HepG2 (cell line): ENCODE measurements at regions not wholly inside any gene's neighbourhood (a gene's known extent, or its start where the extent isn't known, plus 50 kb on each side); places are given as distances from the start of the nearest gene placed in this dataset.

Experiments
- ATAC-seq: fragments of 200-7000 bp; cut with Tn5 transposase; 3 replicates; pipeline ENCODE4 v1.9.1; 2020; ENCODE audit warnings: mild to moderate bottlenecking, moderate library complexity
- BruUV-seq: library from RNA; stranded (reverse); fragments of 400-500 nt; replicated peaks from 2 replicates; lab custom pipeline; 2021; lab: Mats Ljungman, UMichigan
- CTCF ChIA-PET: fragments of 300-600 bp; formaldehyde crosslinking; extraction: SDS; loops from one replicate; lab custom pipeline; 2021; ENCODE audit warnings: low total read pairs, inconsistent platforms, low intra/inter-chr PET ratio; lab: Yijun Ruan, JAX
- POLR2A ChIA-PET: fragments of 350-600 bp; sonication (Branson Sonifier 250); formaldehyde crosslinking; loops from one replicate; lab custom pipeline; 2020; ENCODE audit warnings: antibody characterized with exemption, inconsistent platforms; lab: Yijun Ruan, JAX
- DNase-seq: peaks from one replicate; pipeline ENCODE4 v3.0.0-alpha.2; 2015; ENCODE audit warnings: low spot score
- FAIRE-seq: peaks from 3 replicates; lab custom pipeline; 2011; peaks lifted over from hg19 to GRCh38; lab: Jason Lieb, UNC
- H2AFZ ChIP-seq: one replicate; pipeline ENCODE4 v1.6.1; 2011; ENCODE audit warnings: low read length, inconsistent platforms
- H3K27ac ChIP-seq: fragments of 300-600 bp; 3 replicates; pipeline ENCODE4 v1.8.0; 2011; ENCODE audit warnings: mixed run types, mild to moderate bottlenecking, mixed read lengths, low read length, inconsistent platforms; ENCODE audit not compliant: insufficient read depth; ENCODE audit errors: extremely low read length
- H3K27me3 ChIP-seq, 2 experiments: fragments of 200-600 bp in 1 of 2; 2 replicates in 1 of 2; 3 replicates in 1 of 2; pipeline versions ENCODE4 v1.6.0 to v1.8.0; 2011; ENCODE audit warnings: low read length in 2 of 2, mild to moderate bottlenecking in 2 of 2, moderate library complexity in 2 of 2, inconsistent platforms in 1 of 2; ENCODE audit not compliant: insufficient read depth in 2 of 2, control insufficient read depth in 1 of 2
- H3K36me3 ChIP-seq, 2 experiments: fragments of 200-600 bp in 1 of 2; replicated peaks in 1 of 2; 2 replicates in 1 of 2; 3 replicates in 1 of 2; pipeline versions ENCODE4 v1.5.1 to v1.8.0; 2011; ENCODE audit warnings: low read length in 2 of 2, inconsistent platforms in 1 of 2; ENCODE audit not compliant: insufficient read depth in 2 of 2, control insufficient read depth in 1 of 2
- H3K4me1 ChIP-seq: 2 replicates; pipeline ENCODE4 v1.5.1; 2012; ENCODE audit warnings: low read length, inconsistent platforms; ENCODE audit not compliant: insufficient read depth
- H3K4me2 ChIP-seq: 2 replicates; pipeline ENCODE4 v1.6.0; 2011; ENCODE audit warnings: low read depth, low read length, inconsistent platforms
- H3K4me3 ChIP-seq, 3 experiments: fragments of 200-600 bp in 1 of 3; sonication (generic), shearing (Covaris generic) in 1 of 3; replicated peaks in 1 of 3; 2 replicates each; pipeline ENCODE4 v1.5.1; 2011 to 2016; ENCODE audit warnings: low read length in 3 of 3, inconsistent platforms in 2 of 3, low read depth in 2 of 3, mild to moderate bottlenecking in 2 of 3, control low read depth in 1 of 3, mixed read lengths in 1 of 3; ENCODE audit not compliant: insufficient read depth in 1 of 3
- H3K79me2 ChIP-seq: one replicate; pipeline ENCODE4 v1.6.1; 2011; ENCODE audit warnings: low read length, inconsistent platforms; ENCODE audit not compliant: insufficient read depth
- H3K9ac ChIP-seq: 2 replicates; pipeline ENCODE4 v1.6.0; 2011; ENCODE audit warnings: mild to moderate bottlenecking, low read depth, low read length, inconsistent platforms; ENCODE audit not compliant: insufficient read depth
- H3K9me3 ChIP-seq: 2 replicates; pipeline ENCODE4 v1.5.1; 2012; ENCODE audit warnings: mild to moderate bottlenecking, low read length
- H4K20me1 ChIP-seq: 2 replicates; pipeline ENCODE4 v1.6.0; 2011; ENCODE audit warnings: inconsistent platforms, mild to moderate bottlenecking, low read length, moderate library complexity; ENCODE audit not compliant: insufficient read depth
- CEBPB ChIP-seq: IDR thresholded peaks from 2 replicates; pipeline ENCODE4 v1.6.1; 2011; ENCODE audit warnings: low read depth, low read length, improper control_type of control experiment, borderline replicate concordance
- CREBL2 ChIP-seq: sonication (generic); formaldehyde crosslinking; IDR thresholded peaks from 2 replicates; pipeline ENCODE4 v1.8.1; 2023; ENCODE audit warnings: missing genetic modification reagents, mild to moderate bottlenecking, borderline replicate concordance
- HES4 ChIP-seq: sonication (generic); formaldehyde crosslinking; IDR thresholded peaks from 2 replicates; pipeline ENCODE4 v1.9.0; 2021; ENCODE audit warnings: mild to moderate bottlenecking, missing genetic modification reagents, borderline replicate concordance
- HMGXB4 ChIP-seq, 2 experiments: sonication (generic) in 1 of 2; formaldehyde crosslinking in 1 of 2; IDR thresholded peaks; 2 replicates each; pipeline versions ENCODE4 v1.4.0 to v1.6.1; 2018 to 2020; ENCODE audit warnings: missing genetic modification reagents in 2 of 2, borderline replicate concordance in 1 of 2, low read depth in 1 of 2, mild to moderate bottlenecking in 1 of 2, missing biosample characterization in 1 of 2
- IRF9 ChIP-seq: sonication (generic); formaldehyde crosslinking; IDR thresholded peaks from 2 replicates; pipeline ENCODE4 v1.8.0; 2022; ENCODE audit warnings: missing genetic modification reagents, mild to moderate bottlenecking, borderline replicate concordance
- PRMT3 ChIP-seq: sonication (generic); formaldehyde crosslinking; IDR thresholded peaks from 2 replicates; pipeline ENCODE4 v1.8.1; 2022; ENCODE audit warnings: low read depth, mild to moderate bottlenecking, moderate library complexity, missing genetic modification reagents, borderline replicate concordance
- TIGD3 ChIP-seq: sonication (generic); formaldehyde crosslinking; IDR thresholded peaks from 2 replicates; pipeline ENCODE4 v1.5.1; 2020; ENCODE audit warnings: mild to moderate bottlenecking, missing genetic modification reagents, borderline replicate concordance
- TP53 ChIP-seq: sonication (generic); formaldehyde crosslinking; conservative IDR thresholded peaks from 2 replicates; pipeline ENCODE4 v1.4.0; 2020; ENCODE audit warnings: missing genetic modification reagents
- ZBTB37 ChIP-seq: sonication (generic); formaldehyde crosslinking; IDR thresholded peaks from 2 replicates; pipeline ENCODE4 v1.4.0; 2020; ENCODE audit warnings: mild to moderate bottlenecking, missing genetic modification reagents
- ZBTB46 ChIP-seq: sonication (generic); formaldehyde crosslinking; IDR thresholded peaks from 2 replicates; pipeline ENCODE4 v1.4.0; 2020; ENCODE audit warnings: mild to moderate bottlenecking, missing genetic modification reagents, borderline replicate concordance
- ZNF580 ChIP-seq: IDR thresholded peaks from 2 replicates; pipeline ENCODE4 v1.6.1; 2016; ENCODE audit warnings: low read depth, borderline replicate concordance
- ZNF619 ChIP-seq: sonication (generic); formaldehyde crosslinking; IDR thresholded peaks from 2 replicates; pipeline ENCODE4 v1.4.0; 2020; ENCODE audit warnings: mild to moderate bottlenecking, missing genetic modification reagents
- ZNF703 ChIP-seq: sonication (generic); formaldehyde crosslinking; IDR thresholded peaks from 2 replicates; pipeline ENCODE4 v1.5.1; 2020; ENCODE audit warnings: missing genetic modification reagents, mild to moderate bottlenecking, moderate library complexity, borderline replicate concordance
- WGBS: methylation state at CpG from one replicate; pipeline ENCODE4 v1.1.6; 2017; ENCODE audit warnings: low lambda C conversion rate; 5-methylcytosine and 5-hydroxymethylcytosine counted together
- in situ Hi-C: cut with HindIII; loops from 2 replicates; pipeline ENCODE4 v1.10.0; 2017; ENCODE audit warnings: low pct_unique_long_range_greater_than_20kb; ENCODE audit not compliant: extremely low pct_ligation_motif_present
- intact Hi-C: fragments of 100-400 bp; cut with micrococcal nuclease; formaldehyde crosslinking; loops from one replicate; pipeline ENCODE4 v1.10.0; 2022; ENCODE audit not compliant: unreplicated experiment

GRCh38 chr1:194495434-194495833, 1309.0 kb upstream of the B3GALT2 start (continued):
- no peak for TF ChIP-seq ZBTB46 (CRISPR knock-in tag)
- no peak for TF ChIP-seq PRMT3 (CRISPR knock-in tag)

- ATAC-seq (no peak), DNase-seq (no peak), FAIRE-seq (no peak)
- H4K20me1 ChIP-seq, result no peaks in the 10 kb centered on the region
- H3K4me1 ChIP-seq, result no peaks in the 10 kb centered on the region
- in situ Hi-C loops, result no loop called here
- no peak overlapping the region for H3K9ac ChIP-seq
- intact Hi-C loops, result no loop called here
- no peaks in the 10 kb centered on the region for H3K27me3 ChIP-seq
- H2AFZ ChIP-seq, result no peak overlapping the region
- no peak overlapping the region for H3K4me3 ChIP-seq
- no peak overlapping the region for H3K27ac ChIP-seq
- no peaks in the 10 kb centered on the region for H3K79me2 ChIP-seq
- no peaks in the 10 kb centered on the region for H3K36me3 ChIP-seq
- no peak overlapping the region for H3K4me2 ChIP-seq
- BruUV-seq, result no TSS peak
- H3K9me3 ChIP-seq, result no peaks in the 10 kb centered on the region
- POLR2A ChIA-PET, result no interaction called here
- under 1% methylated on average over 4 of the region's 4 CpGs for WGBS
- TF ChIP-seq ZNF580 (CRISPR knock-in tag), result no peak
- TF ChIP-seq CREBL2 (CRISPR knock-in tag), result no peak
- TF ChIP-seq ZNF619 (CRISPR knock-in tag), result no peak
- TF ChIP-seq IRF9 (CRISPR knock-in tag), result no peak
- no peak for TF ChIP-seq ZNF703 (CRISPR knock-in tag)
- TF ChIP-seq HMGXB4 (CRISPR knock-in tag; IDR thresholded peaks at IDR 0.05; ENCODE audit: borderline replicate concordance in 1 of 2, low read depth in 1 of 2), result no peak
- no peak for TF ChIP-seq ZBTB37 (CRISPR knock-in tag)
- TF ChIP-seq TIGD3 (CRISPR knock-in tag), result no peak
- TF ChIP-seq TP53, result no peak
- no peak for TF ChIP-seq CEBPB
- TF ChIP-seq HES4 (CRISPR knock-in tag), result no peak
- TF ChIP-seq, all 625 proteins: peak for 0
- CTCF ChIA-PET, result no interaction called here
These were observed 1300.8 kb upstream of the B3GALT2 start for GRCh38 chr1:194487172-194487571.
